ENCODE measurements at regions not wholly inside any gene's neighbourhood (a gene's known extent, or its start where the extent isn't known, plus 50 kb on each side); places are given as distances from the start of the nearest gene placed in this dataset.

- Mint-ChIP-seq H3K36me3 (ENCODE audit: low read depth) (no peaks in the 10 kb centered on the region), H3K27ac (no peak overlapping the region), H3K27me3 (ENCODE audit: insufficient read depth) (peaks cover 1% of the 10 kb centered on the region; the same call in 1 of the 2 replicates), H3K4me3 (no peak overlapping the region), H3K4me1 (ENCODE audit: low read depth) (no peaks in the 10 kb centered on the region), H3K9me3 (no peaks in the 10 kb centered on the region; the same call in 1 of the 2 replicates)
- TF ChIP-seq CTCF (IDR thresholded peaks at IDR 0.05): no peak
- no peak for DNase-seq
These were observed 848.2 kb downstream of the DHX35 start for GRCh38 chr20:39810309-39810708.

- no peak overlapping the region for H3K4me3 Mint-ChIP-seq
- H3K36me3 Mint-ChIP-seq (ENCODE audit: low read depth): no peaks in the 10 kb centered on the region
- DNase-seq: no peak
- H3K9me3 Mint-ChIP-seq: no peaks in the 10 kb centered on the region; the same call in 1 of the 2 replicates
- no peak overlapping the region for H3K27ac Mint-ChIP-seq
- peaks cover 1% of the 10 kb centered on the region; the same call in 1 of the 2 replicates for H3K27me3 Mint-ChIP-seq (ENCODE audit: insufficient read depth)
- no peaks in the 10 kb centered on the region for H3K4me1 Mint-ChIP-seq (ENCODE audit: low read depth)
- TF ChIP-seq CTCF (IDR thresholded peaks at IDR 0.05): no peak
These were observed 846.5 kb downstream of the DHX35 start for GRCh38 chr20:39808613-39809012.

- H3K4me1 Mint-ChIP-seq (ENCODE audit: low read depth): no peaks in the 10 kb centered on the region
- no peak for TF ChIP-seq CTCF (IDR thresholded peaks at IDR 0.05)
- H3K27ac Mint-ChIP-seq: no peak overlapping the region
- H3K36me3 Mint-ChIP-seq (ENCODE audit: low read depth): no peaks in the 10 kb centered on the region
- H3K27me3 Mint-ChIP-seq (ENCODE audit: insufficient read depth): peaks cover 1% of the 10 kb centered on the region; the same call in 1 of the 2 replicates
- H3K9me3 Mint-ChIP-seq: peaks cover 15% of the 10 kb centered on the region
- DNase-seq: no peak
- H3K4me3 Mint-ChIP-seq: no peak overlapping the region
These were observed 838.4 kb downstream of the DHX35 start for GRCh38 chr20:39800548-39800947.

- H3K27ac Mint-ChIP-seq: no peak overlapping the region
- H3K4me1 Mint-ChIP-seq (ENCODE audit: low read depth): no peaks in the 10 kb centered on the region
- no peak for DNase-seq
- peaks cover 15% of the 10 kb centered on the region for H3K9me3 Mint-ChIP-seq
- no peak overlapping the region for H3K4me3 Mint-ChIP-seq
- peaks cover 1% of the 10 kb centered on the region; the same call in 1 of the 2 replicates for H3K27me3 Mint-ChIP-seq (ENCODE audit: insufficient read depth)
- no peaks in the 10 kb centered on the region for H3K36me3 Mint-ChIP-seq (ENCODE audit: low read depth)
- no peak for TF ChIP-seq CTCF (IDR thresholded peaks at IDR 0.05)
These were observed 838.0 kb downstream of the DHX35 start for GRCh38 chr20:39800111-39800510.

GRCh38 chr20:39799366-39799965, 837.3 kb downstream of the DHX35 start:
- Mint-ChIP-seq H3K36me3 (ENCODE audit: low read depth) (no peaks in the 10 kb centered on the region), H3K27ac (no peak overlapping the region), H3K9me3 (peaks cover 15% of the 10 kb centered on the region), H3K4me3 (no peak overlapping the region), H3K4me1 (ENCODE audit: low read depth) (no peaks in the 10 kb centered on the region), H3K27me3 (ENCODE audit: insufficient read depth) (peaks cover 1% of the 10 kb centered on the region; the same call in 1 of the 2 replicates)
- TF ChIP-seq CTCF (IDR thresholded peaks at IDR 0.05): no peak
- no peak for DNase-seq
